ENCODE measurements at regions not wholly inside any gene's neighbourhood (a gene's known extent, or its start where the extent isn't known, plus 50 kb on each side); places are given as distances from the start of the nearest gene placed in this dataset.

GRCh38 chr2:177331466-177331997 is 61.0 kb upstream of the AGPS start:
- peaks cover 16% of the 10 kb centered on the region for H3K4me1 ChIP-seq
- no peaks in the 10 kb centered on the region for H3K27me3 ChIP-seq
- WGBS, 2 donors = 74 to 83% methylated on average over 7 of the region's 7 CpGs
- intact Hi-C loops (cut with DNase I; ENCODE audit: low total_unique reads) = loop anchor here (10.0 kb wide), 1 partner anchor 413 kb away; no protein-coding TSS in a partner anchor
- no peak for DNase-seq
- TF ChIP-seq POLR2A (IDR thresholded peaks at IDR 0.05) = no peak
- H3K4me3 ChIP-seq = no peak overlapping the region
- peak overlapping the region in 1 of 2 donors; percentile 62 for H3K27ac ChIP-seq
- H3K9me3 ChIP-seq = no peaks in the 10 kb centered on the region
- H3K36me3 ChIP-seq (ENCODE audit: low read depth, missing control alignments) = no peaks in the 10 kb centered on the region

GRCh38 chr2:177332026-177332991 is 60.3 kb upstream of the AGPS start:
- Histone ChIP-seq H3K27me3 (no peaks in the 10 kb centered on the region), H3K27ac (peak overlapping the region; percentile 62 to 75), H3K4me1 (peaks cover 16% of the 10 kb centered on the region), H3K36me3 (ENCODE audit: low read depth, missing control alignments) (no peaks in the 10 kb centered on the region), H3K9me3 (no peaks in the 10 kb centered on the region), H3K4me3 (no peak overlapping the region)
- intact Hi-C loops (cut with DNase I; ENCODE audit: low total_unique reads) = loop anchor here (10.0 kb wide), 1 partner anchor 412 kb away; no protein-coding TSS in a partner anchor
- 21 to 29% methylated on average over 9 of the region's 9 CpGs for WGBS, 2 donors
- peak; percentile 63 for DNase-seq
- peak; percentile 55 to 77 (median 61) for TF ChIP-seq CTCF (IDR thresholded peaks at IDR 0.05)
- no peak for TF ChIP-seq POLR2A (IDR thresholded peaks at IDR 0.05)

- TF ChIP-seq POLR2A (IDR thresholded peaks at IDR 0.05) (no peak), CTCF (IDR thresholded peaks at IDR 0.05) (no peak)
- Histone ChIP-seq H3K27me3 (no peaks in the 10 kb centered on the region), H3K4me1 (peaks cover 16% of the 10 kb centered on the region), H3K4me3 (no peak overlapping the region), H3K36me3 (ENCODE audit: low read depth, missing control alignments) (no peaks in the 10 kb centered on the region), H3K27ac (peak overlapping the region; percentile 62 to 75), H3K9me3 (no peaks in the 10 kb centered on the region)
- DNase-seq = no peak
- intact Hi-C loops (cut with DNase I; ENCODE audit: low total_unique reads) = loop anchor here (10.0 kb wide), 1 partner anchor 412 kb away; no protein-coding TSS in a partner anchor
- 52 to 65% methylated on average over 5 of the region's 5 CpGs for WGBS, 2 donors
These were observed 59.6 kb upstream of the AGPS start for GRCh38 chr2:177332992-177333388.

- Histone ChIP-seq H3K27ac (no peak overlapping the region), H3K4me3 (no peak overlapping the region), H3K36me3 (ENCODE audit: low read depth, missing control alignments) (no peaks in the 10 kb centered on the region), H3K9me3 (no peaks in the 10 kb centered on the region), H3K27me3 (no peaks in the 10 kb centered on the region), H3K4me1 (peaks cover 16% of the 10 kb centered on the region)
- 45% methylated on average over 2 of the region's 2 CpGs for WGBS, 2 donors
- DNase-seq = peak; percentile 38
- TF ChIP-seq CTCF (IDR thresholded peaks at IDR 0.05) (peak; percentile 90 to 98 (median 94)), POLR2A (IDR thresholded peaks at IDR 0.05) (no peak)
- intact Hi-C loops (cut with DNase I; ENCODE audit: low total_unique reads) = loop anchor here (10.0 kb wide), 1 partner anchor 410 kb away; no protein-coding TSS in a partner anchor
These were observed 57.5 kb upstream of the AGPS start for GRCh38 chr2:177334940-177335543.

- DNase-seq = no peak
- intact Hi-C loops (cut with DNase I; ENCODE audit: low total_unique reads) = loop anchor here (10.0 kb wide), 1 partner anchor 409 kb away; no protein-coding TSS in a partner anchor
- no peaks in the 10 kb centered on the region for H3K27me3 ChIP-seq
- H3K9me3 ChIP-seq = no peaks in the 10 kb centered on the region
- H3K36me3 ChIP-seq (ENCODE audit: low read depth, missing control alignments) = no peaks in the 10 kb centered on the region
- H3K4me3 ChIP-seq = no peak overlapping the region
- TF ChIP-seq POLR2A (IDR thresholded peaks at IDR 0.05) = no peak
- TF ChIP-seq CTCF (IDR thresholded peaks at IDR 0.05) = no peak
- 71 to 80% methylated on average over 1 of the region's 1 CpG for WGBS, 2 donors
- H3K4me1 ChIP-seq = peaks cover 16% of the 10 kb centered on the region
- H3K27ac ChIP-seq = no peak overlapping the region
These were observed 56.6 kb upstream of the AGPS start for GRCh38 chr2:177335917-177336450.

All from testis (tissue), 2 donors.